ENCODE measurements at regions not wholly inside any gene's neighbourhood (a gene's known extent, or its start where the extent isn't known, plus 50 kb on each side); places are given as distances from the start of the nearest gene placed in this dataset.

GRCh38 chr2:78890935-78891334 is 134.6 kb upstream of the REG3G start:
- intact Hi-C loops (cut with micrococcal nuclease), result no loop called here
- Histone ChIP-seq H3K4me1 (ENCODE audit: control insufficient read depth, insufficient read depth, low read length) (no peaks in the 10 kb centered on the region), H3K4me3 (ENCODE audit: low read length) (no peak overlapping the region), H3K9me3 (ENCODE audit: control insufficient read depth, insufficient read depth, low read length) (no peaks in the 10 kb centered on the region), H3K27ac (ENCODE audit: low read length) (no peak overlapping the region), H3K27me3 (ENCODE audit: control insufficient read depth, insufficient read depth, low read length) (no peaks in the 10 kb centered on the region), H3K36me3 (ENCODE audit: control insufficient read depth, insufficient read depth, low read length) (no peaks in the 10 kb centered on the region)
- Mint-ChIP-seq H3K4me3 (no peak overlapping the region), H3K36me3 (no peaks in the 10 kb centered on the region), H3K4me1 (no peaks in the 10 kb centered on the region), H3K9me3 (peaks cover 9 to 12% of the 10 kb centered on the region in 2 donors), H3K27ac (no peak overlapping the region), H3K27me3 (ENCODE audit: low read depth in 2 of 2) (no peaks in the 10 kb centered on the region)
- TF ChIP-seq CTCF (IDR thresholded peaks at IDR 0.05), result no peak
- ATAC-seq, result no peak
- WGBS (ENCODE audit: insufficient coverage), result 78% methylated on average over 2 of the region's 2 CpGs
- DNase-seq, result no peak

- no peaks in the 10 kb centered on the region for H3K27me3 Mint-ChIP-seq (ENCODE audit: low read depth in 2 of 2)
- WGBS (ENCODE audit: insufficient coverage), result 92% methylated on average over 3 of the region's 3 CpGs
- Histone ChIP-seq H3K9me3 (ENCODE audit: control insufficient read depth, insufficient read depth, low read length) (no peaks in the 10 kb centered on the region), H3K4me1 (ENCODE audit: control insufficient read depth, insufficient read depth, low read length) (no peaks in the 10 kb centered on the region), H3K27me3 (ENCODE audit: control insufficient read depth, insufficient read depth, low read length) (no peaks in the 10 kb centered on the region), H3K27ac (ENCODE audit: low read length) (no peak overlapping the region), H3K36me3 (ENCODE audit: control insufficient read depth, insufficient read depth, low read length) (no peaks in the 10 kb centered on the region), H3K4me3 (ENCODE audit: low read length) (no peak overlapping the region)
- ATAC-seq (no peak), DNase-seq (no peak)
- intact Hi-C loops (cut with micrococcal nuclease), result no loop called here
- no peak overlapping the region for H3K4me3 Mint-ChIP-seq
- TF ChIP-seq CTCF (IDR thresholded peaks at IDR 0.05), result no peak
- no peak overlapping the region for H3K27ac Mint-ChIP-seq
- no peaks in the 10 kb centered on the region for H3K4me1 Mint-ChIP-seq
- H3K36me3 Mint-ChIP-seq, result no peaks in the 10 kb centered on the region
- peaks cover 12 to 15% of the 10 kb centered on the region in 2 donors for H3K9me3 Mint-ChIP-seq
Measured at GRCh38 chr2:78892295-78892694, 133.2 kb upstream of the REG3G start.

- H3K36me3 Mint-ChIP-seq, result peaks cover 6% of the 10 kb centered on the region
- H3K9me3 ChIP-seq (ENCODE audit: control insufficient read depth, insufficient read depth, low read length), result no peaks in the 10 kb centered on the region
- WGBS (ENCODE audit: insufficient coverage), result no CpG with 5 or more reads among the region's 1 CpG
- H3K27ac Mint-ChIP-seq, result no peak overlapping the region
- H3K27ac ChIP-seq (ENCODE audit: low read length), result no peak overlapping the region
- no peak overlapping the region for H3K4me3 ChIP-seq (ENCODE audit: low read length)
- no peak for DNase-seq
- intact Hi-C loops (cut with micrococcal nuclease), result no loop called here
- H3K4me1 ChIP-seq (ENCODE audit: control insufficient read depth, insufficient read depth, low read length), result no peaks in the 10 kb centered on the region
- no peaks in the 10 kb centered on the region for H3K27me3 ChIP-seq (ENCODE audit: control insufficient read depth, insufficient read depth, low read length)
- H3K9me3 Mint-ChIP-seq, result peaks cover 12 to 15% of the 10 kb centered on the region in 2 donors
- H3K36me3 ChIP-seq (ENCODE audit: control insufficient read depth, insufficient read depth, low read length), result no peaks in the 10 kb centered on the region
- H3K4me1 Mint-ChIP-seq, result no peaks in the 10 kb centered on the region
- ATAC-seq, result no peak
- no peaks in the 10 kb centered on the region for H3K27me3 Mint-ChIP-seq (ENCODE audit: low read depth in 2 of 2)
- no peak for TF ChIP-seq CTCF (IDR thresholded peaks at IDR 0.05)
- no peak overlapping the region for H3K4me3 Mint-ChIP-seq
Measured at GRCh38 chr2:78895022-78895421, 130.5 kb upstream of the REG3G start.

GRCh38 chr2:78896536-78896935 is 129.0 kb upstream of the REG3G start:
- no peaks in the 10 kb centered on the region for H3K9me3 ChIP-seq (ENCODE audit: control insufficient read depth, insufficient read depth, low read length)
- Mint-ChIP-seq H3K27ac (no peak overlapping the region), H3K4me1 (no peaks in the 10 kb centered on the region), H3K27me3 (ENCODE audit: low read depth in 2 of 2) (no peaks in the 10 kb centered on the region), H3K4me3 (no peak overlapping the region), H3K9me3 (peaks cover 14 to 17% of the 10 kb centered on the region in 2 donors), H3K36me3 (peaks cover 6% of the 10 kb centered on the region)
- no peak for TF ChIP-seq CTCF (IDR thresholded peaks at IDR 0.05)
- no peaks in the 10 kb centered on the region for H3K4me1 ChIP-seq (ENCODE audit: control insufficient read depth, insufficient read depth, low read length)
- no peaks in the 10 kb centered on the region for H3K36me3 ChIP-seq (ENCODE audit: control insufficient read depth, insufficient read depth, low read length)
- WGBS (ENCODE audit: insufficient coverage), result 70% methylated on average over 3 of the region's 3 CpGs
- DNase-seq (no peak), ATAC-seq (no peak)
- no peak overlapping the region for H3K4me3 ChIP-seq (ENCODE audit: low read length)
- H3K27ac ChIP-seq (ENCODE audit: low read length), result no peak overlapping the region
- no peaks in the 10 kb centered on the region for H3K27me3 ChIP-seq (ENCODE audit: control insufficient read depth, insufficient read depth, low read length)
- intact Hi-C loops (cut with micrococcal nuclease), result no loop called here

All from natural killer cell (primary cell).